Transverse colon (tissue), 3 donors: ENCODE measurements at regions not wholly inside any gene's neighbourhood (a gene's known extent, or its start where the extent isn't known, plus 50 kb on each side); places are given as distances from the start of the nearest gene placed in this dataset.

Experiments used
- CTCF ChIP-seq, 5 experiments: fragments of 200-600 bp in 3 of 5; fragments of 450-650 bp in 2 of 5; sonication (generic) in 3 of 5; IDR thresholded peaks; 1 replicate in 2 of 5; 2 replicates in 3 of 5; pipeline ENCODE4 v1.5.1; 2016 to 2017; ENCODE audit warnings: antibody characterized with exemption in 5 of 5, inconsistent platforms in 3 of 5, mild to moderate bottlenecking in 2 of 5, moderate library complexity in 1 of 5
- EP300 ChIP-seq: sonication (generic); formaldehyde crosslinking; IDR thresholded peaks from one replicate; pipeline ENCODE4 v1.6.1; 2017; ENCODE audit warnings: antibody characterized with exemption, low read depth
- POLR2A ChIP-seq: fragments of 450-650 bp; IDR thresholded peaks from one replicate; pipeline ENCODE4 v1.6.1; 2016; ENCODE audit warnings: antibody characterized with exemption, mild to moderate bottlenecking, moderate library complexity

GRCh38 chr18:65235966-65236624 is 514.7 kb upstream of the CDH7 start:
- TF ChIP-seq EP300, result no peak
- no peak for TF ChIP-seq CTCF (IDR thresholded peaks at IDR 0.05)
- no peak for TF ChIP-seq POLR2A
